ENCODE measurements at regions not wholly inside any gene's neighbourhood (a gene's known extent, or its start where the extent isn't known, plus 50 kb on each side); places are given as distances from the start of the nearest gene placed in this dataset.

DNA sequence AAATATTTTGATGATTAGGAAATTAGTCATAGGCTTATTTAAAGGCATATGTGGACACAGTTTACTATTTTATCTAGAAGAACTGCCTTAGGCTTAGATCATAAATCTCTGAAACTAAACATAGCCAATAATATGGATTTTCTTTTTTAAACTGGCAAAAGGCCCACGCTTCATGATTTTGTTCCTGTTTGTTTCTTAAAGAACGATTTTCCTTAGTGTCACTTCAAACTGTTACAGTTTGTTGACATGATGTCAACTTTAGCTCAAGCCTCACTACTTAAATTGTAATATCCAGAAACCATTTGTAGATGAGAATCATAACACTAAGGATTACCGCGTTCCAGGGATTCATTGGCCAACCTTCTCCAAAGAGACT, 322.6 kb downstream of the HHIPL2 start:
- TF ChIP-seq, protein P1, sequence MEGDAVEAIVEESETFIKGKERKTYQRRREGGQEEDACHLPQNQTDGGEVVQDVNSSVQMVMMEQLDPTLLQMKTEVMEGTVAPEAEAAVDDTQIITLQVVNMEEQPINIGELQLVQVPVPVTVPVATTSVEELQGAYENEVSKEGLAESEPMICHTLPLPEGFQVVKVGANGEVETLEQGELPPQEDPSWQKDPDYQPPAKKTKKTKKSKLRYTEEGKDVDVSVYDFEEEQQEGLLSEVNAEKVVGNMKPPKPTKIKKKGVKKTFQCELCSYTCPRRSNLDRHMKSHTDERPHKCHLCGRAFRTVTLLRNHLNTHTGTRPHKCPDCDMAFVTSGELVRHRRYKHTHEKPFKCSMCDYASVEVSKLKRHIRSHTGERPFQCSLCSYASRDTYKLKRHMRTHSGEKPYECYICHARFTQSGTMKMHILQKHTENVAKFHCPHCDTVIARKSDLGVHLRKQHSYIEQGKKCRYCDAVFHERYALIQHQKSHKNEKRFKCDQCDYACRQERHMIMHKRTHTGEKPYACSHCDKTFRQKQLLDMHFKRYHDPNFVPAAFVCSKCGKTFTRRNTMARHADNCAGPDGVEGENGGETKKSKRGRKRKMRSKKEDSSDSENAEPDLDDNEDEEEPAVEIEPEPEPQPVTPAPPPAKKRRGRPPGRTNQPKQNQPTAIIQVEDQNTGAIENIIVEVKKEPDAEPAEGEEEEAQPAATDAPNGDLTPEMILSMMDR (IDR thresholded peaks at IDR 0.05; ENCODE audit: low read depth, low read length) = no peak
- TF ChIP-seq EZH2phosphoT487 (IDR thresholded peaks at IDR 0.05; ENCODE audit: low read depth) = no peak
